NCI-H1436 treated with DMSO at 0.1 percent for 48 hours (cell line): ENCODE measurements at regions not wholly inside any gene's neighbourhood (a gene's known extent, or its start where the extent isn't known, plus 50 kb on each side); places are given as distances from the start of the nearest gene placed in this dataset.
"Not testable (repeated sequence)": the region's sequence is repeated elsewhere in the genome, so short reads cannot be mapped to it uniquely, and the experiment has no call there.

Experiments used
- DNase-seq: peaks from one replicate; lab custom pipeline; 2025; lab: John Stamatoyannopoulos, UW

GRCh38 chr2:82811946-82812345, 1647.1 kb downstream of the SUCLG1 start:
- DNase-seq: no peak

- DNase-seq: no peak
Measured at GRCh38 chr2:82803307-82803706, 1655.8 kb downstream of the SUCLG1 start.

- DNase-seq: no peak
Measured at GRCh38 chr2:82797469-82797868, 1661.6 kb downstream of the SUCLG1 start.

- no peak for DNase-seq
Measured at GRCh38 chr2:82796132-82796531, 1662.9 kb downstream of the SUCLG1 start.

- no peak for DNase-seq
Measured at GRCh38 chr2:82795446-82795845, 1663.6 kb downstream of the SUCLG1 start.

- DNase-seq: no peak
Measured at GRCh38 chr2:82793711-82794435, 1665.2 kb downstream of the SUCLG1 start.

GRCh38 chr2:82792316-82792715, 1666.8 kb downstream of the SUCLG1 start:
- no peak for DNase-seq

GRCh38 chr2:82790206-82791021, 1668.7 kb downstream of the SUCLG1 start:
- no peak for DNase-seq

GRCh38 chr2:82789851-82790205, 1669.3 kb downstream of the SUCLG1 start:
- DNase-seq: no peak

- no peak for DNase-seq
Measured at GRCh38 chr2:82781176-82781915, 1677.7 kb downstream of the SUCLG1 start.

GRCh38 chr2:82780050-82780449, 1679.0 kb downstream of the SUCLG1 start:
- DNase-seq: no peak

- DNase-seq: no peak
Measured at GRCh38 chr2:82752396-82752795, 1706.7 kb downstream of the SUCLG1 start.

- DNase-seq: no peak
Measured at GRCh38 chr2:82748653-82749052, 1710.4 kb downstream of the SUCLG1 start.

- DNase-seq: no peak
Measured at GRCh38 chr2:82740527-82740926, 1718.6 kb downstream of the SUCLG1 start.

GRCh38 chr2:82737965-82738364, 1721.1 kb downstream of the SUCLG1 start:
- not testable (repeated sequence) for DNase-seq

- DNase-seq: no peak
Measured at GRCh38 chr2:82735336-82735735, 1723.7 kb downstream of the SUCLG1 start.

- no peak for DNase-seq
Measured at GRCh38 chr2:82731824-82732223, 1727.3 kb downstream of the SUCLG1 start.

- DNase-seq: no peak
Measured at GRCh38 chr2:82730811-82731210, 1728.3 kb downstream of the SUCLG1 start.

GRCh38 chr2:82728090-82728489, 1731.0 kb downstream of the SUCLG1 start:
- DNase-seq: no peak

GRCh38 chr2:82708681-82709080, 1750.4 kb downstream of the SUCLG1 start:
- no peak for DNase-seq

- DNase-seq: no peak
Measured at GRCh38 chr2:82697231-82697630, 1761.8 kb downstream of the SUCLG1 start.

GRCh38 chr2:82694431-82694830, 1764.6 kb downstream of the SUCLG1 start:
- DNase-seq: no peak
